UCSD-AML1 (cell line): ENCODE measurements at regions not wholly inside any gene's neighbourhood (a gene's known extent, or its start where the extent isn't known, plus 50 kb on each side); places are given as distances from the start of the nearest gene placed in this dataset.

ENCODE experiments used
- DNase-seq: peaks from one replicate; lab custom pipeline; 2025; ENCODE audit not compliant: unreplicated experiment; lab: John Stamatoyannopoulos, UW

GRCh38 chr22:49079027-49079725, 748.5 kb downstream of the BRD1 start:
- DNase-seq: no peak

DNA sequence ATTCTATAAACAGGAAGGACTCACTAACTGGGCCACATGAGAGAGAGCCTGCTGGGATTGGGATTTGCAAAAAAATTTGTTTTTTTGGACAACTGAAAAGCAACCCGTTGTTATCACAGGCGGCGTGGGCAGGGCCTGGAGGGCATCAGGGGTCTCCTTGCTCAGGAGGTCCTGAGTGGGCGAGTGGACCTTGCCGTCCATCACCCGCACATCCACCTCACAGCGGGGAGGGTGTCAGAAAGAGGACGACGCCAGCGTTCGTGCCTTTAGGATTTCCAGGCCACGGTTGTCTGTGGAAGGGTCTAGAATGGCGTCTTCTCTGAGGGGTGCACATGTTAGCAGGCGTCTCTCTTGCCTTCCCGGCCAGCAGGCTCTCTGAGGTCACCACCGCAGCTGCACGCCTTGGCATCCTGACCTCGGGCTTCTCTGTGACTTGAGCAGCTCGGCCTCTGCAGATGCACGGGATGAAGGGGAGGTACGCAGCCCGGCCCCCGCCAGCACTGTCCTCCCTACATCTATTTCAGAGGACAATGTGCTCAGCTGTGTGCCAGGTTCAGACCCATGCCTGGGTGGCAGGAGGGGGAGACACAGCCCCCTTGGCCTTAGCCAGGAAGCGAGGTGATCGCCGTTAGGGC, 749.5 kb downstream of the BRD1 start:
- DNase-seq: no peak

GRCh38 chr22:49077586-49077985, 750.1 kb downstream of the BRD1 start:
- no peak for DNase-seq

- no peak for DNase-seq
Measured at GRCh38 chr22:49077036-49077393, 750.7 kb downstream of the BRD1 start.

GRCh38 chr22:49076300-49077035, 751.2 kb downstream of the BRD1 start:
- no peak for DNase-seq

DNA sequence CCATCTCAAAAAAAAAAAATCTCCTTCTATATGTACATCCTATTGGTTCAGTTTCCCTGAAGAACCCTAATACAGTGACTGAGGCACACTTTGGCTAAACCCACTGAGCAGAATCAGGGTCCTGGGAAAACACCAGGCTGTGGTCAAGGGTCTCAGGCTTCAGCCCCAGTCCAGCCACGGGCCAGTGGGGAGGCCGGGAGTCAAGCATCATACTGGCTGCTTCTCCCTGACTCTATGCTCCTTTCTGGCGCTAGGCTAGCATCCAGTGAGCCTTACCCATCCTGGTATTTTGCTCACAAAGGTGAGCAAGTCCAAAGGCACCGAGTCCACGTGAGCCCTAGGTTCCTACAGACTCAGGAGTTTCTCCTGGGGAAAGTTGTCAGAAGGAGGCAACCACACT, 752.5 kb downstream of the BRD1 start:
- no peak for DNase-seq

GRCh38 chr22:49073873-49074417, 753.7 kb downstream of the BRD1 start:
- DNase-seq: no peak

GRCh38 chr22:49072996-49073645, 754.6 kb downstream of the BRD1 start:
- no peak for DNase-seq

GRCh38 chr22:49070501-49070900, 757.2 kb downstream of the BRD1 start:
- DNase-seq: no peak

DNA sequence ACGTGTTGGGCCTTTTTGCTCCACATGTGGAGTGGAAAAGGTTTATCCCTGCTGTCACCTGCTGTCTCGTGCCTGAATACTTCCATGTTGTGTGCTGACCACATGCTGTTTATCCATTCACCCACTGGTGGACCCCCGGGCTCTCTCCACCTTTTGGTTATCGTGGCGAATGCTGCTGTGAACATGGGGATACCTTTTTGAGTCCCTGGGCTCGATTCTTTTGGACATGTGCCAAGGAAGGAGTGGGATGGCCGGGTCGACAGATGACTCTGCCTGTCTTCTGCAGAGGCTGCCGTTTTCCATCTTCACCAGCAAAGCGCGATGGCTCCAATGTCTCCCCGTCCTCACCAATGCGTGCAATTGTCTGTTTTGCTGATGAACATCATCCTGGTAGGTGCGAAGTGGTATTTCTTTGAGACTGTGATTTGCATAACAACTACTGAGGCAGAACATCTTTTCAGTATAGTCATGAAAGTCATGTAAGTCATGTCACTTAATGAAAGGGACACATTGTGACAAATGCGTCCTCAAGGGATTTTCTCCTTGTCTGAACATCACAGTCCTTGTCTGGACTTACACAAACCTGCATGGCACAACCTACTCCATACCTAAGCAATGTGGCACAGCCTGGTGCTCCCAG, 758.7 kb downstream of the BRD1 start:
- DNase-seq: no peak

DNA sequence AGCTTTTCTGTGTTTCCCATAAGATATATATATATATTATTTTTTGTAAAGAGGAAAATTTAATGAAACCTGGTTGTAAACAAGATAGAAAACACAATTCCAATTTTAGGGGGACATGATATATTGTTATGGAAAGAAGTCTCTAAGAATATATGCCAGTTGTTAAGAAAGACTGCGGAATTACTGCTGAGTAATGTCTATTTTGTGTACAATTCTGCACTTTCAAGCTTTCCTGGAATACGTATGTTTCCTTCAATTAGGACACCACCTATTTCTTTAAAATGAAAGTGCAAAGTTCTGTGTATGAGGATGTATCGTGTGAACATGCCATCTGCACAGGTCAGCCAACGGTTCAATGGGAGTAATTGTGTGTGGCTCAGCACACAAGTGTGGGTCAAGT, 760.2 kb downstream of the BRD1 start:
- DNase-seq: no peak

GRCh38 chr22:49066619-49067018, 761.1 kb downstream of the BRD1 start:
- no peak for DNase-seq

DNA sequence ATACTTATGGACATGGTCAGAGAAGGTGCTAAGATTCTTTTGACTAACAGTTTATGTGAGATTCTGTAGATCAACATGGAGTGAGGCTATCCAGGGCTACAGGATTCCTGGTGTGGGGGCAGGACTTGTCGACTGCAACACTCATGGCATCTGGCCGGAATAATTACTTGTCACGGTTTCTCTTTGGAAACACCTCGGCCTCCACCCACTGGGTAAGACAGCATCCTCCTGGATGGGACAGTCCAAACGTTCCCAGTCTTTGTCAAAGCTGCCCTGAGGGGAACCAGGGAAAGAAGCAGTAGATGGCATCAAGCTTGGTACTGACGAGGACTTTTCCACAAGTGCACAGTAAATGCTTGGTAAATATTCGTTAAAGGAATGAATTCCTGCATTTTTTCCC, 762.8 kb downstream of the BRD1 start:
- DNase-seq: no peak

- no peak for DNase-seq
Measured at GRCh38 chr22:49063545-49063890, 764.2 kb downstream of the BRD1 start.

DNA sequence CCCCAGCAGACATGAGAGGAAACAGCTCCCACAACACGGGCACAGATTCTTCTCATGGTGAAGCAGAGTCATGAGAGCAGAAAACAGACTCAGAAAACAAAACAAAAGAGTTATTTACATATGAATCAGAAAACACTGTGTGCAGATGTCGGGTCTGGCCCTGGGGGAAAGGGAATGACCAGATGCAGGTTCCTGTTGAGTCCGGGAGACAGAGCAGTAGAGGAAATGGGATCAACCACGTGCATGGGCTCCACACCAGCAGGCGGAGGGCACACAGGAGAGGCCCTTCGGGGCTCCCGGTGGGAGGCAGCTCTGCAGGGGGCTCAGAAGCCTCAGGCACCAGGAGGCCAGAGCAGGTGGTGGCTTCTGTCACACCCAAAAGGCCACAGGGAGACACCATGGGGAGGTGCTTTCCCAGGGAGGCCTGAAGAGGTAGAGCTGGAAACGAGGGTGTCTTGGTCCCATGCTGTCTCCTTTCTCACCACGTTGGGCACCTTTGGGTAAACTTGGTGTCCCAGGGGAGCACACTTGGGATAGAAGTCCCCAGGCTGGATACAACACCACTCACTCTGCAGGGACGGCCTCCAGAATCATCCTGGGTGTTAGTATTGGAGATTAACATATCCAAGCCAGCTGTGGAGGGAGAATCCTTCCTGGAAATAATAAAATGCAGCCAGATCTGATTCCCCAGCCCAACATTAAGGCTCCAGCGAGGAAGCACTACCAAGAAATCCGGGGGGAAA, 764.7 kb downstream of the BRD1 start:
- DNase-seq: no peak

DNA sequence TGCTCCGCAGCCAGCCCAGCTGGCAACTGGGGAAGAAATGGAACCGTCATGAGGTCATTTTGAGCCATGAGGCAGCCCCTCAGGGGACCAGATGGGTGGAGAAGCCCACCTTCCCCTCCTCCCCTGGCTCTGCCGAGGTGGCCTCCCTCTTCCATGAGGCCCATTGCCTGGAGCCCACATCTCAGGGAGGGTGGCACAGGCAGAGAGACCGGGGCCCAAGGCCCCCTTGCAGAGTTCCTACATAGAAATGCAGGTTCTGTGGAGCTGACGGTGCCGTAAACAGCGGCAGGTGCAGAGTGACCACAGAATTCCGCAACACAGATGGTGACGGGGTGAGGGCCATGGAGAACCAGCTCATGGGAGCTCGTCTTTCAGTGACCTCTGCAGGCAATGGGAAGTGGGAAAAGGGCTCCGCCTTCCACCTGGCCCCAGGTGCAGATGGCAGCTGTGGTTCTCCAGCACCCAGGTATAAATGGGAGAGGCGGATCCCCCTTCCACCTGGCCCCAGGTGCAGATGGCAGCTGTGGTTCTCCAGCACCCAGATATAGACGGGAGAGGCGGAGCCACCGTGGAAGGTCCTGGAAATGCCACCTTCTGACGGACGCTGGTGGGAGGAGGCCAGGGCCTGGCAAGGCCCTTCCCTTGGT, 765.4 kb downstream of the BRD1 start:
- DNase-seq: no peak

DNA sequence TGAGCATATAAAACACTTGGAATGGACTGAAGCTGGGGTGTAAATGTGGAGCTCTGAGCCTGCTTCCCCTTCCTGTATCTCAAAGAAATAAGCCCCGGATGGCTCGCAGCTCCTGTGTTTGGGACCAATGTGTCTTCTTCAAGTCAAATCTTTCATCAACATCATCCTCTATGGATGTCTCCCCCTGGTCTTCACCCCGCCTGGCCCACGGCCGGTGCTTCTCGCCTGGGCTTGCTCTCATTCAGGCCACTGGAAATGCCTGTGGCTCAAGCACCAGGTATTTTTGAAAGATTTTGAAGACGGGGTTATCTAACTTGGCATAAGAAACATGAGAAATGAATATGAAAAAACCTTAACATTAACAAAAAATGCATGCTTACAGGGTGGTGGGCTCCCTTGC, 769.8 kb downstream of the BRD1 start:
- no peak for DNase-seq

DNA sequence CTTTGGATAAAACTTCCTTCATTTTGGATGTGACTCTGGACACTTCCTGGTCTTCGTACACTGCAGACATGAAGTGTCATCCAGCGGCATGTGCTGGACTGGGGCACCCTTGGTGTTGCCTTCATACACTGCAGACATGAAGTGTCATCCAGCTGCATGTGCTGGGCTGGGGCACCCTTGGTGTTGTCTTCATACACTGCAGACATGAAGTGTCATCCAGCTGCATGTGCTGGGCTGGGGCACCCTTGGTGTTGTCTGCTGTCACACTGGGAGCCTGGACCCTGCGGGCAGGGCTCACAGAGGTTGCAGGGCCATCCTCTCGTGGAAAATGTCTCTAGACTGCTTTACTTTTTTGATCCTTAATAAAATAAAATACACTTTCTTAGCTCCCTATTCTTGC, 771.4 kb downstream of the BRD1 start:
- DNase-seq: no peak

DNA sequence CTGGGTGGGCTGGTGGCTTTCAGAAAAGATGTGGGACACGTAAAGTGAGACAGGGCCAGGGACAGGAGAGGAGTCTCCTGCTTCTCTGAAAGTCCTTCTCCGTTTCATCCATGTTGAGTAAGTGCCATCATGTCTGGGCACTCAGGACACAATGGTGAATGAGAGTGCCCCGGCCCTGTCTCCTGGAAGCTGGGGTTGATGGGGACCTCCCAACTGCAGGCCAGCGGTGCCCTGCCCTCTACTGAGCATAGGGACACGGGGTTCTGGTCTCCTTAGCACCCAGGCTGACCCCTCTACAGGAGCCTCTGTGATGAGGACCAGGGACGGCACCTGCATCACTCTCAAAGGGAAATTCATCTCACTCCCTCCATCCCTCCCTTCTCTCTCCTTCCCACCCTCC, 772.3 kb downstream of the BRD1 start:
- DNase-seq: no peak

DNA sequence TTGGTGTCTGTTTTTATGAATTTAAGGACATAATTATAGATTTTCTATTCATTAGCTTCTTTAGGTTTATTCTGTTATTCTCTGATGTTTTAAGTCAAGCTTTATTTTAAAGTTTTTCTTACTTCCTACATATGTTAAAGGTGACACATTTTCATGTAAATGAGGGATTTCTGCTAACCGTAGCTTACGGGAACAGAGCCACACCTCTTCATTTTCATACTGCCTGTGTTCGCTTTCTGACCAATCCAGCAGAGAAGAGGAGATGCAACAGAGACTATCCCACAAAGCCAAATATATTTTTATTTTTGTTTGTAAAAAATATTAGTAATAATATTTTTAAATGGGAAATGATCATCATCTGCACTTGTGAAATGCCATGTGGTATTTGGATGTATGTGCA, 774.1 kb downstream of the BRD1 start:
- no peak for DNase-seq
